ENCODE measurements at regions not wholly inside any gene's neighbourhood (a gene's known extent, or its start where the extent isn't known, plus 50 kb on each side); places are given as distances from the start of the nearest gene placed in this dataset.

DNA sequence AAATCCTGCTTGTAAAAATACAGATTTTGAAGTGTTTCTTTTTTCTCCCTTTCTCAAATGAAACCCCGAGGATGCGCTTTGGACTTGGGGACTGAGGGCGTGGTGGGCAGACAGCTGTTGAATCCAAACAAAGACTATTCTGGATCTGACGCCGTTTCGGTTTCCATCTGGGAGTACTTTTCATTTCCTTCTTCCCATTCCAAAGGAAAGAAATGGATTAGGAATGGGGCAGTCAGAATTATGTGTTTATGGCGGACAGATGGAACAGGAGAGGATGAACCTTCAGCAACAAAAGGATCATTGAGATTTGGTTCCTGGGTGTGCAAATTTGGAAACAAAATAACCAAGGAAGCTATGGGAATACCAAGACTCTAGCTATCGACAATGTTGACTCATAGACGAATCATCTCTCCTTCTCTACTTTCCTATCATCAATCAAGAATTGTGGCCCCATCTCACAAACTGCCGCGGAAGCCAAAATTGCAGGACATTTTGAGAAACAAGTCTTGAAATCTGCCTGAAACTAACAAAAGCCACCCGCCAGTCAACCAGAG, 300.6 kb downstream of the PARP8 start:
- TF ChIP-seq TAF1 (IDR thresholded peaks at IDR 0.05; ENCODE audit: borderline replicate concordance, low read depth, low read length) (no peak), POLR2A (IDR thresholded peaks at IDR 0.05; ENCODE audit: low read depth, low read length) (no peak), POLR2AphosphoS5 (IDR thresholded peaks at IDR 0.05; ENCODE audit: low read depth, low read length) (no peak)
- DNase-seq (ENCODE audit: insufficient read length) (no peak), FAIRE-seq (no peak)

DNA sequence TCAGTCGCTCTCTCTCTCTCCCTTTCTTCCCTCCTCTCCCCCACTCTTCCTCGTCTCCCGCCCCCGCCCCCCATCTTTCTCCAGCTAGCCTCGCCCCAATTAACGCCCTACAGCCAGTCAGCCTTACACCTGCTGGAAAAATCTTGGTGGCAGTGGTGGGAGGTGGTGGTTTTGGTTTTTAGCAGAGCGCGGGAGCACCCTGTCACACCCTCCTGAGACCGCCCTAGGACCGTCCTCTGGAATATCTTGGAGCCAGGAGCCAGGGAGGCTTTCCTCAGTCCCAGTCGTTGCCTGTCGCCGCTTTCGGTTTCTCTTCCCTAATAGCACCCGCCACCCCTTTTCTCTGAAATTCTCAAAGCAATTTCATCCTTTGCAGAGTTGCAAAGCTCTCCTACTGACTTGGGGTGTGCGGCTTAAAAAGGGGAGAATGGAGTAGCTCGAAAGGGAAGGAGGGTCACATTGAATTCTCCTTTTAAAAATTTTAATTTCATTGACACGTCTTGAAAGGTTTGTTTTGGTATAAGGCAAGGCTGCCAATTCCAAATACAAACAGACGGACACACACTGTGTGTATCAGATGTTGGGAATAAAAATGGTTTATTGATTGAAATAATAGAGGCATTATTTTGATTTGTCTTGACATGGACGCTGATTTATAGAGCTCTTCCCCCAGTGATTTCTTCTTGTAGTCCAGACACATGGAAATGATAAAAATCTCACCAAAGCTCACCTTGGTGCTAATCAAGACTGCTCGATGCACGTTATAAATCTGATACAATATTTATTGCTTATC, 301.3 kb downstream of the PARP8 start:
- no peak for DNase-seq (ENCODE audit: insufficient read length)

DNA sequence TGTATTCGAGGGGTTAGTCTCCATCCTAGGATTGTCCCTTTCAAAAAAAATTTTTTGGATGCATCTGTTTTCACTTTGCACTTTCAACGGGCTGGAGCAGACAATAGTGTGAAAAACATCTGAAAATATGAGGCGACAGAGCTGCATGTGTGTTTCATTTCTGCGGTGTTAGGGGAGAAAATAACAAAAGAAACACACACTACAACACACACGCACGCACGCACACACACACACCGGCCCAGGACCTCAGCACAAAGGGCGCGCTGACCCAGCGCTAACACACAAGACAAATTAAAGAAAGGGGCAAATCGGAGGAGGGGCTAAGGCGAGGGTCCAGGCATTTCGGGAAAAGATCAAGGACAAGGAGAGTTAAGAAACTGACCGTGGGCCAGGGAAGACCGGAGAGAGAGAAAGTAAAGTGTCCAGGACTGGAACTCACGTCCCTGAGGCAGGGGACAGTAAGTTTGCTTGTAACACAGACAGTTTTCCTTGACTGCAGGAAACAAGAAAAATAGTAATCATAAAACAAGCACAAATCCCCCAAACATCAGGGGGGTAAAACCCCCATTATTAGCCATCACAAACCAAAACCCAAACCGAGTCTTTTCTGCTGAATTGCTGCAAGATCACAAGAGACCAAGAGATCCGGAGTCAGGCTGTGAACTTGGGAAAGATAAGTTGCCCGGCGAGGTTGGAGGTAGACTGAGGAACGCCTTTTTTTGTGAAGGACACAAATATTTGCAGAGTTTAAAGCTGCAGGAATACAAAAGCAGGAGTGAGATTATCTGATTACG, 302.1 kb downstream of the PARP8 start:
- TF ChIP-seq POLR2AphosphoS5 (IDR thresholded peaks at IDR 0.05; ENCODE audit: low read depth, low read length) (no peak), TAF1 (IDR thresholded peaks at IDR 0.05; ENCODE audit: borderline replicate concordance, low read depth, low read length) (no peak), POLR2A (IDR thresholded peaks at IDR 0.05; ENCODE audit: low read depth, low read length) (no peak)
- FAIRE-seq (no peak), DNase-seq (ENCODE audit: insufficient read length) (no peak)

More for the DNA sequence above, 301.3 kb downstream of the PARP8 start:
- TF ChIP-seq TAF1 (IDR thresholded peaks at IDR 0.05; ENCODE audit: borderline replicate concordance, low read depth, low read length) = no peak
- TF ChIP-seq POLR2A (IDR thresholded peaks at IDR 0.05; ENCODE audit: low read depth, low read length) = no peak
- TF ChIP-seq POLR2AphosphoS5 (IDR thresholded peaks at IDR 0.05; ENCODE audit: low read depth, low read length) = no peak
- FAIRE-seq = no peak

DNA sequence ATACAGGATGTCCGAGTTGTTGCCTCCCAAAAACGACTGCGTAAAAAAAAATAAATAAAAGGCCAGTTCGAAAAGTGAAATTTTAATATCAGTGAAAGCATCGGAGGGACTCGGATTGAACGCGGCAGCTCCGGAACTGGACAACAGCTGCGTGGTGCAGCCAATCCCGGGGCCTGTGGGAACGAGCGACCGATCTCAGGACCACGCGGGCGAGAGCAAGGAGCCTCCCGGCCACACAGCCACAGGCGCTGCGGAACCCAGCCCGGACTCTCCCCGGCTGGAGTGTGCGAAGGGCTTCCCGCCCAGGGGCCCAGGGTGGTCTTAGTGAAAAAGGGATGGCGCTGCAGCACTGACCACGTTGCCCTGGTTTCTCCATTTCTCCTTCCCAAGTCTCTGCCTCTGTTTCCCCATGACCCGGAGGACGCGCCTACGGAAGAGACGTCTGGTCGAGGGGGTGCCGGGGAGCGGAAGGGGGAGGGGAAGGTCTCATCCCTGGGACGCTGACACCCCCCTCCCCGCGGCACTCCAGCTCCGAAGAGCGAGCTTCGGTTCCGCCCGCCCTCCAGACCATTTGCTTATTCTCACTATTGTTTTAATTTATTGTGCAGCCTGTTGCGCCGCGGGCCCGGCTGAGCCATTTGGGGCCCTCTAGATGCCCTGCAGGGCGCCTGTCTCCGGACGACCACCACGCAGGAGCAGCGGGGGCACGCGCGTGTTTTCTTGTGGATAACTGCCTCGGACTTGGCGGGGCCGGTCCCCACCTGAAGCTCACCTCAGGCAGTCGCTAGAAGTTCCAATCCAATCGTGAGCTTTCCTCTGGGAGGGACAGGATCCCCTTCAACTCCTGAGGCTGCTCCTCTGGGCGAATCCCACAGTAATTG, 303.0 kb downstream of the PARP8 start:
- TF ChIP-seq TAF1 (IDR thresholded peaks at IDR 0.05; ENCODE audit: borderline replicate concordance, low read depth, low read length) (no peak), POLR2A (IDR thresholded peaks at IDR 0.05; ENCODE audit: low read depth, low read length) (no peak), POLR2AphosphoS5 (IDR thresholded peaks at IDR 0.05; ENCODE audit: low read depth, low read length) (no peak)

DNA sequence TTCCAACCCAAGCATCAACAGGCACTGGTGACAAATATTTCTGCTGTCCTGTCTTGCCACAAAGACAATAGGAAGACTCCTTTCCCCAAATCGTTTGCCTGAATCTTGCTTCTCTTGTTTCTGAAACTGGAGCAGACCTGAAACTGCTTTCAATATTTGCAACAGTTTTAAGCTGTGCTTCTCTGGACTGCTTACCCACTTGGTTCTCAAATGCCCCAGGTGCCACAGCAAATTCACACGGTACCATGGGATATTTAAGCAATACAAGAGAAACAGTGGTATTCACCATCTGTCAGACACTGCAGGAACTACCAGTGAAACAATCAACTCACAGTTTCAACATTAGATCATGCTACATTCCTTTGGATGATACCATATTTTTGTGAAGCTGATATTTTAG, 309.4 kb downstream of the PARP8 start:
- DNase-seq (ENCODE audit: insufficient read length) (no peak), FAIRE-seq (no peak)
- TF ChIP-seq POLR2AphosphoS5 (IDR thresholded peaks at IDR 0.05; ENCODE audit: low read depth, low read length) (no peak), POLR2A (IDR thresholded peaks at IDR 0.05; ENCODE audit: low read depth, low read length) (no peak), TAF1 (IDR thresholded peaks at IDR 0.05; ENCODE audit: borderline replicate concordance, low read depth, low read length) (no peak)

More for the DNA sequence above, 303.0 kb downstream of the PARP8 start:
- FAIRE-seq = no peak
- DNase-seq (ENCODE audit: insufficient read length) = no peak

DNA sequence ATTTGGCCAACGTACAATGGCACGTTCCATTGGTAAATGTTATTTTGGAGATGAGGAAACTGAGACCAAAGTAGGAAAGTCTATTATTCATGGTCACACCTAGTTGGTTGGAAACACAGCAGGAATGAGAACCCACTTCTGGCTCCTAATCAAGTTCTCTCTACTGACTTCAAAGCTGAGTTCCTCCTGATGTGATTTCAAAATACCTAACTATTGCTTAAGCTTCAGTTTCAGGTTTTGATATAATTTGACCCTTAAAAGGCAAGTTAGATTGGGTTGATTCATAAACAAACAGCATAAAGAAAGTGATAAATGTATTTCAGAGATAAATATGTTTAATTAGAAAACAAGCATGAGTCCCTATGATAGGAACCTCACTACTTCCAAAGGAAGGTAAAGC, 312.5 kb downstream of the PARP8 start:
- no peak for DNase-seq (ENCODE audit: insufficient read length)
- FAIRE-seq = no peak
- TF ChIP-seq POLR2AphosphoS5 (IDR thresholded peaks at IDR 0.05; ENCODE audit: low read depth, low read length) (no peak), TAF1 (IDR thresholded peaks at IDR 0.05; ENCODE audit: borderline replicate concordance, low read depth, low read length) (no peak), POLR2A (IDR thresholded peaks at IDR 0.05; ENCODE audit: low read depth, low read length) (no peak)

DNA sequence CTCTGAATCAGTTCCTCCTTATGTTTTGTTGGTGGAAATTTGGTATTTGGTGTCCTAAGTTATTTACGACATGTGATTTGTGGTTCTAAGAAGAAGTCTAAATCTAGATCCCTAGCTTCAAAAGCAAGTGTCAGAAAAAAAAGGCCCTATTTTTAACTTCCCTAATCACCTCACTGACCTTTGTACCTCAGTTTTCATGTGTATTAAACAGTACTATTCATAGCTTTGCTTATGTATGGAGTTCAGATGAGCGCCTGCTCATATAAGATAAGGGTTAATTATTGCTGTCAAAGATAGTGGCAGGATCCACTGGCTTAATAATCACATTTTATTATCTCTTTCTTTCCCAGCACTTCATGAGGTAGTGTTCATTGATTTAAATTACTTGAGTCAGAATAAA, 318.2 kb downstream of the PARP8 start:
- DNase-seq (ENCODE audit: insufficient read length) (no peak), FAIRE-seq (no peak)
- TF ChIP-seq POLR2AphosphoS5 (IDR thresholded peaks at IDR 0.05; ENCODE audit: low read depth, low read length) (no peak), TAF1 (IDR thresholded peaks at IDR 0.05; ENCODE audit: borderline replicate concordance, low read depth, low read length) (no peak), POLR2A (IDR thresholded peaks at IDR 0.05; ENCODE audit: low read depth, low read length) (no peak)

DNA sequence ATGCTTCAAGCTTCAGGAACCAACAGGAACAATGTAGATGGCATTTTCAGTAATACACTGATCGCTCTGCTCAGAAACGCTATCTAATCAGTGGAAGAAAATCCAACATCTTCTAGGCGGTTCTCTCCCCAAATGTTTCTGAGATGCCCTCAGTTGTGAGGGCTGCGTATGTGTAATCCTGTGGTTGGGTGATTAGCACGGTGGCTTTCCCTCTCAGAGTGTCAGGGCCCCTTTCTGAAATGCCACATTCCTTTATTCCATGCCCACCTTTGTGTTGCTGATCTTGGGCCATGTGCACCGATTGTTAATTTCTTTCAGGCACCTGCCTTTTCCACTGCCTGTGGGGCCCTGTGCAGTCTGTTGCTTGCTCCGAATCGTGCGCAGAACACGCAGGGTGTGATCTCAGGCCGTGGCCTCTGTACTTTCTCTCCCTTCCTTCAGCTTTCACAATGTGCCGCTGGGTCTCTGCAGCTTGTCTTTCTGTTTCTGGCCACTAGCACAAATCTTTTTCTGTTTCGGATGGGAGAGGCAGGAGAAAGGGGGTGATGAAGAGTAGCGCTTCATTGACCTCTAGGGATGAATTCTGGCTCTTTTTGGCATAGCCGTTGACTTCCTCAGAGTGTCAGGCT, 324.0 kb downstream of the PARP8 start:
- TF ChIP-seq POLR2A (IDR thresholded peaks at IDR 0.05; ENCODE audit: low read depth, low read length) (no peak), POLR2AphosphoS5 (IDR thresholded peaks at IDR 0.05; ENCODE audit: low read depth, low read length) (no peak)
- no peak for DNase-seq (ENCODE audit: insufficient read length)
- no peak for FAIRE-seq

DNA sequence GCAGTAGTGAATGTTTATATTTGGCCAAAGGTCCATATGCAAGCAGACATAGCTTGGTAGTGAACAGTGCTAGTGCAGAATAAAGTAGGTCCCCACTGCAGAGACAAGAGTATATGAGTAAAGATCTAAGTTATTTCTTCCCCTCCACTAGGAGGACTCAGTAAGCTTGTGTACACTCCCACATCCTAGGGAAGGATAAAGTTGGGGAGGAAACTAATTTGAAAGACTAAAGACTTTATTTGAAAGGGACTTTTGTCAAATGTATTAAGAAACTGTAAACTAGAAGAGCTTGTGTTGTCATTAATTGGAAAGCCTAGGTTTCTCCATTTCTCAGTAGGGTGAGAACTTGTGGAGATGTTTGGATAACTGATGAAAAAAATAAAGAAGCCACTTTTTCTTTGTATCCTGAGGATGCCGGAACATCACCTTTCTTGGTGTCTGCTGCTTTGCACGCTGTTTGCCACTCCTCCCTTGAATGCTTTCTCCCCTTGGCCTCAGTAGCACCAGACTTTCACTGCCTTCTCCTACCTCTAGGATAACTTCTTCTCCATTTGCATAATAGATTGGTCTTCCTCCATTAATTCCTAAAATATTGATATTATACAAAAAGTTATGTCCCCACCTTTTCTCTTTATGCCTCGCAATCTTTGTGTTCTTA, 329.0 kb downstream of the PARP8 start:
- FAIRE-seq (no peak), DNase-seq (ENCODE audit: insufficient read length) (no peak)
- no peak for TF ChIP-seq POLR2AphosphoS5 (IDR thresholded peaks at IDR 0.05; ENCODE audit: low read depth, low read length)
- no peak for TF ChIP-seq TAF1 (IDR thresholded peaks at IDR 0.05; ENCODE audit: borderline replicate concordance, low read depth, low read length)

DNA sequence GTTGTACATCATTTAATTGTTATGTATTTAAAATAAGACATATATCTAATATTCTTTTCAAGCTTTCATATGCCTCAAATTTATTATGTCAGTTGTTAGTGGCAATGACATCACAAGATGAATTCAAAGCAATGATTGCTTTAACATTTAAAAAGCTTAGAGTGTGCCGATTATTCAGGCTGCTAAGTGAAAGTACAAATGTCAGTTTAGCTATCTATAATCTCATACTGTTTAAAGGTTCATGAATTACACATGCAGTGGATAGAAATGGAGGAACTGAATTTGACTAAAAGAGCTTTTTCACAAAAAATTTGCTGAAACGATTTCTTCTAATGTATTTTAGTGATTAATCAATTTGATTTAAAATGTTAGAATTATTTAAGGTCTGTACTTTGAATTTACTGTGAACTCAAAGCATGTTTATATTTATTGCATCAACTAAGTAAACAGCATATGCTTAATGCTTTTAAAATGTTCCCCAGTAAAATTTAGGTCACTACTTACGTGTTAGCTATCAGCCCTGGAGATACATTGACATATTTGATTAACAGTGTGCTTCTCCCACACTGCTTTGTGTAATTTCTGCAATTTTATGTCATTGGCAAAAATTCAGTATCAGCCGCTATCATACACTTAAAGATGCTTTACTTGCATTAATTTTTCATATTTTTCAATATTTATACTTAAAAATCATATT, 334.9 kb downstream of the PARP8 start:
- no peak for FAIRE-seq

More for the DNA sequence above, 334.9 kb downstream of the PARP8 start:
- no peak for DNase-seq (ENCODE audit: insufficient read length)
- TF ChIP-seq POLR2A (IDR thresholded peaks at IDR 0.05; ENCODE audit: low read depth, low read length) (no peak), TAF1 (IDR thresholded peaks at IDR 0.05; ENCODE audit: borderline replicate concordance, low read depth, low read length) (no peak), POLR2AphosphoS5 (IDR thresholded peaks at IDR 0.05; ENCODE audit: low read depth, low read length) (no peak)
